Endothelial cell of umbilical vein (primary cell): ENCODE measurements at regions not wholly inside any gene's neighbourhood (a gene's known extent, or its start where the extent isn't known, plus 50 kb on each side); places are given as distances from the start of the nearest gene placed in this dataset.

Experiments used
- BruUV-seq: library from RNA; stranded (reverse); fragments of 400-500 nt; replicated peaks from 2 replicates; lab custom pipeline; 2021; lab: Mats Ljungman, UMichigan
- CTCF ChIA-PET: fragments of 300-600, 350-600 bp; sonication (Branson Sonifier 250); formaldehyde crosslinking; loops from one replicate; lab custom pipeline; 2021; ENCODE audit warnings: antibody characterized with exemption, inconsistent platforms; lab: Charles Lee
- POLR2A ChIA-PET: fragments of 300-600, 350-600 bp; sonication (Branson Sonifier 250); formaldehyde crosslinking; loops from one replicate; lab custom pipeline; 2021; ENCODE audit warnings: antibody characterized with exemption, inconsistent platforms; lab: Charles Lee
- DNase-seq: peaks from one replicate; pipeline ENCODE4 v3.0.0-alpha.2; 2011; ENCODE audit warnings: low read depth, low spot score
- FAIRE-seq: peaks from 2 replicates; lab custom pipeline; 2011; peaks lifted over from hg19 to GRCh38; lab: Jason Lieb, UNC
- H2AFZ ChIP-seq: 2 replicates; pipeline ENCODE4 v1.6.0; 2012; ENCODE audit warnings: low read depth, low read length, control low read depth, inconsistent platforms
- H3K27ac ChIP-seq: 2 replicates; pipeline ENCODE4 v1.5.1; 2011; ENCODE audit warnings: low read depth, mild to moderate bottlenecking, control low read depth, low read length, moderate library complexity; ENCODE audit not compliant: insufficient read depth
- H3K27me3 ChIP-seq, 2 experiments: 2 replicates each; pipeline versions ENCODE4 v1.6.0 to v1.6.1; 2011; ENCODE audit warnings: low read length in 2 of 2, mixed read lengths in 1 of 2; ENCODE audit not compliant: control insufficient read depth in 2 of 2, insufficient read depth in 2 of 2
- H3K36me3 ChIP-seq, 2 experiments: 2 replicates in 1 of 2; 3 replicates in 1 of 2; pipeline ENCODE4 v1.5.1; 2011; ENCODE audit warnings: low read length in 2 of 2, mild to moderate bottlenecking in 1 of 2, moderate library complexity in 1 of 2; ENCODE audit not compliant: control insufficient read depth in 2 of 2, insufficient read depth in 2 of 2; ENCODE audit errors: extremely low read depth in 1 of 2
- H3K4me1 ChIP-seq: 3 replicates; pipeline ENCODE4 v1.5.1; 2011; ENCODE audit warnings: mild to moderate bottlenecking, low read length; ENCODE audit not compliant: control insufficient read depth, insufficient read depth; ENCODE audit errors: extremely low read depth
- H3K4me2 ChIP-seq: 2 replicates; pipeline ENCODE4 v1.6.1; 2011; ENCODE audit warnings: low read length, control low read depth, mixed read lengths; ENCODE audit not compliant: insufficient read depth
- H3K4me3 ChIP-seq, 3 experiments: fragments of 200-600 bp in 1 of 3; sonication (generic), shearing (Covaris generic) in 1 of 3; replicated peaks in 1 of 3; 2 replicates each; pipeline ENCODE4 v1.5.1; 2011 to 2016; ENCODE audit warnings: control low read depth in 3 of 3, low read length in 3 of 3, mild to moderate bottlenecking in 2 of 3, inconsistent platforms in 1 of 3, low read depth in 1 of 3, moderate library complexity in 1 of 3; ENCODE audit not compliant: insufficient read depth in 1 of 3
- H3K79me2 ChIP-seq: 2 replicates; pipeline ENCODE4 v1.6.0; 2012; ENCODE audit warnings: low read length, inconsistent platforms; ENCODE audit not compliant: control insufficient read depth, insufficient read depth
- H3K9ac ChIP-seq: replicated peaks from 2 replicates; pipeline ENCODE3; 2011; ENCODE audit warnings: low read length, control low read depth; ENCODE audit not compliant: insufficient read depth; ENCODE audit errors: extremely low read depth
- H3K9me1 ChIP-seq: replicated peaks from 3 replicates; pipeline ENCODE4 v1.6.0; 2011; ENCODE audit warnings: mild to moderate bottlenecking, low read length; ENCODE audit not compliant: control insufficient read depth, insufficient read depth; ENCODE audit errors: extremely low read depth
- H3K9me3 ChIP-seq: replicated peaks from 2 replicates; pipeline ENCODE4 v1.5.1; 2012; ENCODE audit warnings: low read length, inconsistent platforms; ENCODE audit not compliant: control insufficient read depth, insufficient read depth
- H4K20me1 ChIP-seq: replicated peaks from 2 replicates; pipeline ENCODE3; 2011; ENCODE audit warnings: mild to moderate bottlenecking, low read length; ENCODE audit not compliant: control insufficient read depth, insufficient read depth; ENCODE audit errors: extremely low read depth
- CTCF ChIP-seq, 2 donors: IDR thresholded peaks; 1 replicate in 1 of 2; 2 replicates in 1 of 2; pipeline ENCODE4 v1.5.1; 2011; ENCODE audit warnings: low read length in 2 of 2, mild to moderate bottlenecking in 2 of 2, moderate library complexity in 2 of 2, control low read depth in 1 of 2, inconsistent platforms in 1 of 2, low read depth in 1 of 2; ENCODE audit not compliant: insufficient read depth in 1 of 2; ENCODE audit errors: extremely low read depth in 1 of 2
- EZH2 ChIP-seq: IDR thresholded peaks from 2 replicates; pipeline ENCODE4 v1.6.1; 2012; ENCODE audit warnings: borderline replicate concordance, low read depth, mild to moderate bottlenecking, moderate library complexity, low read length, inconsistent platforms; ENCODE audit not compliant: severe bottlenecking
- FOS ChIP-seq: IDR thresholded peaks from 2 replicates; pipeline ENCODE4 v1.6.1; 2011; ENCODE audit warnings: mild to moderate bottlenecking, low read length, moderate library complexity, borderline replicate concordance; ENCODE audit not compliant: insufficient read depth
- GATA2 ChIP-seq: IDR thresholded peaks from 2 replicates; pipeline ENCODE4 v1.7.0; 2011; ENCODE audit warnings: low read depth, mild to moderate bottlenecking, moderate library complexity, mixed read lengths, low read length; ENCODE audit not compliant: insufficient read length, insufficient read depth
- JUN ChIP-seq: IDR thresholded peaks from 2 replicates; pipeline ENCODE4 v1.6.1; 2011; ENCODE audit warnings: borderline replicate concordance, low read depth; ENCODE audit not compliant: insufficient read length, insufficient read depth
- MAX ChIP-seq: IDR thresholded peaks from 2 replicates; pipeline ENCODE4 v1.6.1; 2011; ENCODE audit not compliant: insufficient read depth, insufficient read length
- MYC ChIP-seq: IDR thresholded peaks from one replicate; pipeline ENCODE4 v1.6.1; 2011; ENCODE audit warnings: mild to moderate bottlenecking, low read depth, low read length
- POLR2A ChIP-seq: IDR thresholded peaks from 2 replicates; pipeline ENCODE4 v1.6.1; 2012; ENCODE audit warnings: low read depth, mild to moderate bottlenecking, control low read depth, low read length
- POLR2AphosphoS5 ChIP-seq: IDR thresholded peaks from 2 replicates; pipeline ENCODE4 v1.6.1; 2012; ENCODE audit warnings: low read depth, mild to moderate bottlenecking, control low read depth, low read length, moderate library complexity; ENCODE audit not compliant: insufficient read depth
- dilution Hi-C: fragments of 300-500 bp; cut with MboI; formaldehyde crosslinking; loops from one replicate; pipeline ENCODE4 v1.15.0; 2019; ENCODE audit warnings: low sequenced_read_pairs; ENCODE audit not compliant: extremely low pct_ligation_motif_present
- intact Hi-C: fragments of 100-400 bp; cut with micrococcal nuclease; formaldehyde crosslinking; loops from one replicate; pipeline ENCODE4 v1.10.0; 2022

GRCh38 chr3:99094606-99095005 is 193.1 kb upstream of the DCBLD2 start:
- no TSS peak for BruUV-seq
- Histone ChIP-seq H3K9me1 (no peaks in the 10 kb centered on the region), H3K9ac (no peak overlapping the region), H3K4me2 (no peak overlapping the region), H4K20me1 (no peaks in the 10 kb centered on the region), H3K79me2 (no peaks in the 10 kb centered on the region), H3K36me3 (no peaks in the 10 kb centered on the region), H3K9me3 (no peaks in the 10 kb centered on the region), H3K27ac (no peak overlapping the region), H3K4me1 (no peaks in the 10 kb centered on the region), H2AFZ (no peak overlapping the region), H3K27me3 (no peaks in the 10 kb centered on the region), H3K4me3 (no peak overlapping the region)
- intact Hi-C loops (no loop called here), dilution Hi-C loops (no loop called here)
- no peak for FAIRE-seq
- TF ChIP-seq FOS, result no peak
- no peak for TF ChIP-seq POLR2A
- no peak for TF ChIP-seq CTCF (IDR thresholded peaks at IDR 0.05; ENCODE audit: extremely low read depth in 1 of 2, insufficient read depth in 1 of 2, low read depth in 1 of 2, low read length in 2 of 2)
- ChIA-PET POLR2A (no interaction called here), CTCF (interaction anchor here (1.6 to 1.9 kb wide), 2 partner anchors 71 to 78 kb away, joined by 4 read pairs; no protein-coding TSS in a partner anchor)
- no peak for DNase-seq

- no TSS peak for BruUV-seq
- H3K79me2 ChIP-seq, result no peaks in the 10 kb centered on the region
- dilution Hi-C loops (no loop called here), intact Hi-C loops (no loop called here)
- no peak overlapping the region for H3K4me3 ChIP-seq
- no peak for FAIRE-seq
- H3K9me1 ChIP-seq, result no peaks in the 10 kb centered on the region
- H4K20me1 ChIP-seq, result no peaks in the 10 kb centered on the region
- H3K9me3 ChIP-seq, result no peaks in the 10 kb centered on the region
- no peak for TF ChIP-seq FOS
- TF ChIP-seq GATA2, result no peak
- no peak for TF ChIP-seq CTCF (IDR thresholded peaks at IDR 0.05; ENCODE audit: extremely low read depth in 1 of 2, insufficient read depth in 1 of 2, low read depth in 1 of 2, low read length in 2 of 2)
- TF ChIP-seq EZH2, result no peak
- TF ChIP-seq POLR2AphosphoS5, result no peak
- no peak for TF ChIP-seq MAX
- no peak for TF ChIP-seq MYC
- no peak for TF ChIP-seq POLR2A
- TF ChIP-seq JUN, result no peak
- H3K27ac ChIP-seq, result no peak overlapping the region
- ChIA-PET CTCF (no interaction called here), POLR2A (no interaction called here)
- H3K4me1 ChIP-seq, result no peaks in the 10 kb centered on the region
- H2AFZ ChIP-seq, result no peak overlapping the region
- DNase-seq, result no peak
- no peak overlapping the region for H3K9ac ChIP-seq
- H3K36me3 ChIP-seq, result no peaks in the 10 kb centered on the region
- H3K27me3 ChIP-seq, result peaks cover 2 to 6% of the 10 kb centered on the region in 2 experiments
- H3K4me2 ChIP-seq, result no peak overlapping the region
These were observed 185.8 kb upstream of the DCBLD2 start for GRCh38 chr3:99087277-99087676.
